ENCODE measurements at regions not wholly inside any gene's neighbourhood (a gene's known extent, or its start where the extent isn't known, plus 50 kb on each side); places are given as distances from the start of the nearest gene placed in this dataset.

GRCh38 chr9:607417-607816, 234.1 kb upstream of the DMRT1 start:
- peak in 1 of 2 donors; percentile 51 for TF ChIP-seq POLR2AphosphoS5 (IDR thresholded peaks at IDR 0.05; ENCODE audit: insufficient read depth in 1 of 2, low read depth in 1 of 2)
- TF ChIP-seq, protein P1, sequence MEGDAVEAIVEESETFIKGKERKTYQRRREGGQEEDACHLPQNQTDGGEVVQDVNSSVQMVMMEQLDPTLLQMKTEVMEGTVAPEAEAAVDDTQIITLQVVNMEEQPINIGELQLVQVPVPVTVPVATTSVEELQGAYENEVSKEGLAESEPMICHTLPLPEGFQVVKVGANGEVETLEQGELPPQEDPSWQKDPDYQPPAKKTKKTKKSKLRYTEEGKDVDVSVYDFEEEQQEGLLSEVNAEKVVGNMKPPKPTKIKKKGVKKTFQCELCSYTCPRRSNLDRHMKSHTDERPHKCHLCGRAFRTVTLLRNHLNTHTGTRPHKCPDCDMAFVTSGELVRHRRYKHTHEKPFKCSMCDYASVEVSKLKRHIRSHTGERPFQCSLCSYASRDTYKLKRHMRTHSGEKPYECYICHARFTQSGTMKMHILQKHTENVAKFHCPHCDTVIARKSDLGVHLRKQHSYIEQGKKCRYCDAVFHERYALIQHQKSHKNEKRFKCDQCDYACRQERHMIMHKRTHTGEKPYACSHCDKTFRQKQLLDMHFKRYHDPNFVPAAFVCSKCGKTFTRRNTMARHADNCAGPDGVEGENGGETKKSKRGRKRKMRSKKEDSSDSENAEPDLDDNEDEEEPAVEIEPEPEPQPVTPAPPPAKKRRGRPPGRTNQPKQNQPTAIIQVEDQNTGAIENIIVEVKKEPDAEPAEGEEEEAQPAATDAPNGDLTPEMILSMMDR (IDR thresholded peaks at IDR 0.05), result no peak
